HepG2 (cell line): ENCODE measurements at regions not wholly inside any gene's neighbourhood (a gene's known extent, or its start where the extent isn't known, plus 50 kb on each side); places are given as distances from the start of the nearest gene placed in this dataset.
A peak's percentile ranks its signal among the peaks of the same experiment; 100 is the strongest.

Source experiments
- ATAC-seq: fragments of 200-7000 bp; cut with Tn5 transposase; 3 replicates; pipeline ENCODE4 v1.9.1; 2020; ENCODE audit warnings: mild to moderate bottlenecking, moderate library complexity
- BruUV-seq: library from RNA; stranded (reverse); fragments of 400-500 nt; replicated peaks from 2 replicates; lab custom pipeline; 2021; lab: Mats Ljungman, UMichigan
- CTCF ChIA-PET: fragments of 300-600 bp; formaldehyde crosslinking; extraction: SDS; loops from one replicate; lab custom pipeline; 2021; ENCODE audit warnings: low total read pairs, inconsistent platforms, low intra/inter-chr PET ratio; lab: Yijun Ruan, JAX
- POLR2A ChIA-PET: fragments of 350-600 bp; sonication (Branson Sonifier 250); formaldehyde crosslinking; loops from one replicate; lab custom pipeline; 2020; ENCODE audit warnings: antibody characterized with exemption, inconsistent platforms; lab: Yijun Ruan, JAX
- DNase-seq: peaks from one replicate; pipeline ENCODE4 v3.0.0-alpha.2; 2015; ENCODE audit warnings: low spot score
- FAIRE-seq: peaks from 3 replicates; lab custom pipeline; 2011; peaks lifted over from hg19 to GRCh38; lab: Jason Lieb, UNC
- H2AFZ ChIP-seq: one replicate; pipeline ENCODE4 v1.6.1; 2011; ENCODE audit warnings: low read length, inconsistent platforms
- H3K27ac ChIP-seq: fragments of 300-600 bp; 3 replicates; pipeline ENCODE4 v1.8.0; 2011; ENCODE audit warnings: mixed run types, mild to moderate bottlenecking, mixed read lengths, low read length, inconsistent platforms; ENCODE audit not compliant: insufficient read depth; ENCODE audit errors: extremely low read length
- H3K27me3 ChIP-seq, 2 experiments: fragments of 200-600 bp in 1 of 2; 2 replicates in 1 of 2; 3 replicates in 1 of 2; pipeline versions ENCODE4 v1.6.0 to v1.8.0; 2011; ENCODE audit warnings: low read length in 2 of 2, mild to moderate bottlenecking in 2 of 2, moderate library complexity in 2 of 2, inconsistent platforms in 1 of 2; ENCODE audit not compliant: insufficient read depth in 2 of 2, control insufficient read depth in 1 of 2
- H3K36me3 ChIP-seq, 2 experiments: fragments of 200-600 bp in 1 of 2; replicated peaks in 1 of 2; 2 replicates in 1 of 2; 3 replicates in 1 of 2; pipeline versions ENCODE4 v1.5.1 to v1.8.0; 2011; ENCODE audit warnings: low read length in 2 of 2, inconsistent platforms in 1 of 2; ENCODE audit not compliant: insufficient read depth in 2 of 2, control insufficient read depth in 1 of 2
- H3K4me1 ChIP-seq: 2 replicates; pipeline ENCODE4 v1.5.1; 2012; ENCODE audit warnings: low read length, inconsistent platforms; ENCODE audit not compliant: insufficient read depth
- H3K4me2 ChIP-seq: 2 replicates; pipeline ENCODE4 v1.6.0; 2011; ENCODE audit warnings: low read depth, low read length, inconsistent platforms
- H3K4me3 ChIP-seq, 3 experiments: fragments of 200-600 bp in 1 of 3; sonication (generic), shearing (Covaris generic) in 1 of 3; replicated peaks in 1 of 3; 2 replicates each; pipeline ENCODE4 v1.5.1; 2011 to 2016; ENCODE audit warnings: low read length in 3 of 3, inconsistent platforms in 2 of 3, low read depth in 2 of 3, mild to moderate bottlenecking in 2 of 3, control low read depth in 1 of 3, mixed read lengths in 1 of 3; ENCODE audit not compliant: insufficient read depth in 1 of 3
- H3K79me2 ChIP-seq: one replicate; pipeline ENCODE4 v1.6.1; 2011; ENCODE audit warnings: low read length, inconsistent platforms; ENCODE audit not compliant: insufficient read depth
- H3K9ac ChIP-seq: 2 replicates; pipeline ENCODE4 v1.6.0; 2011; ENCODE audit warnings: mild to moderate bottlenecking, low read depth, low read length, inconsistent platforms; ENCODE audit not compliant: insufficient read depth
- H3K9me3 ChIP-seq: 2 replicates; pipeline ENCODE4 v1.5.1; 2012; ENCODE audit warnings: mild to moderate bottlenecking, low read length
- H4K20me1 ChIP-seq: 2 replicates; pipeline ENCODE4 v1.6.0; 2011; ENCODE audit warnings: inconsistent platforms, mild to moderate bottlenecking, low read length, moderate library complexity; ENCODE audit not compliant: insufficient read depth
- ARID2 ChIP-seq: sonication (generic); formaldehyde crosslinking; IDR thresholded peaks from 2 replicates; pipeline ENCODE4 v1.8.1; 2022; ENCODE audit warnings: mild to moderate bottlenecking, missing genetic modification reagents, borderline replicate concordance
- ATAD3A ChIP-seq: sonication (generic); formaldehyde crosslinking; IDR thresholded peaks from 2 replicates; pipeline ENCODE4 v1.4.0; 2020; ENCODE audit warnings: missing genetic modification reagents
- BORCS8-MEF2B ChIP-seq: sonication (generic); formaldehyde crosslinking; IDR thresholded peaks from 2 replicates; pipeline ENCODE4 v1.8.0; 2022; ENCODE audit warnings: mild to moderate bottlenecking, missing genetic modification reagents
- CTCF ChIP-seq: sonication (generic); formaldehyde crosslinking; IDR thresholded peaks from 2 replicates; pipeline ENCODE4 v1.5.0; 2020; ENCODE audit warnings: mild to moderate bottlenecking, missing genetic modification reagents, moderate library complexity
- PREB ChIP-seq: sonication (generic); formaldehyde crosslinking; IDR thresholded peaks from 2 replicates; pipeline ENCODE4 v1.4.0; 2020; ENCODE audit warnings: missing genetic modification reagents
- SMC3 ChIP-seq: IDR thresholded peaks from 2 replicates; pipeline ENCODE4 v1.6.1; 2011; ENCODE audit warnings: low read length, improper control_type of control experiment
- STAG1 ChIP-seq: sonication (generic); formaldehyde crosslinking; IDR thresholded peaks from 2 replicates; pipeline ENCODE4 v1.4.0; 2020; ENCODE audit warnings: missing genetic modification reagents
- STAT6 ChIP-seq: sonication (generic); formaldehyde crosslinking; IDR thresholded peaks from 2 replicates; pipeline ENCODE4 v1.4.0; 2020; ENCODE audit warnings: missing genetic modification reagents, mild to moderate bottlenecking, borderline replicate concordance
- ZFP37 ChIP-seq: sonication (generic); formaldehyde crosslinking; IDR thresholded peaks from 2 replicates; pipeline ENCODE4 v1.4.0; 2020; ENCODE audit warnings: missing genetic modification reagents, borderline replicate concordance
- ZFP41 ChIP-seq: sonication (generic); formaldehyde crosslinking; IDR thresholded peaks from 2 replicates; pipeline ENCODE4 v1.4.0; 2020; ENCODE audit warnings: mild to moderate bottlenecking, missing genetic modification reagents, borderline replicate concordance
- ZNF264 ChIP-seq: sonication (generic); formaldehyde crosslinking; IDR thresholded peaks from 2 replicates; pipeline ENCODE4 v1.4.0; 2020; ENCODE audit warnings: missing genetic modification reagents
- ZNF567 ChIP-seq: sonication (generic); formaldehyde crosslinking; IDR thresholded peaks from 2 replicates; pipeline ENCODE4 v1.8.1; 2023; ENCODE audit warnings: mild to moderate bottlenecking, missing genetic modification reagents, borderline replicate concordance
- ZNF772 ChIP-seq: sonication (generic); formaldehyde crosslinking; IDR thresholded peaks from 2 replicates; pipeline ENCODE4 v1.5.0; 2020; ENCODE audit warnings: mild to moderate bottlenecking, missing genetic modification reagents
- ZNF816 ChIP-seq: sonication (generic); formaldehyde crosslinking; IDR thresholded peaks from 2 replicates; pipeline ENCODE4 v1.8.0; 2022; ENCODE audit warnings: missing genetic modification reagents, mild to moderate bottlenecking, borderline replicate concordance
- WGBS: methylation state at CpG from one replicate; pipeline ENCODE4 v1.1.6; 2017; ENCODE audit warnings: low lambda C conversion rate; 5-methylcytosine and 5-hydroxymethylcytosine counted together
- in situ Hi-C: cut with HindIII; loops from 2 replicates; pipeline ENCODE4 v1.10.0; 2017; ENCODE audit warnings: low pct_unique_long_range_greater_than_20kb; ENCODE audit not compliant: extremely low pct_ligation_motif_present
- intact Hi-C: fragments of 100-400 bp; cut with micrococcal nuclease; formaldehyde crosslinking; loops from one replicate; pipeline ENCODE4 v1.10.0; 2022; ENCODE audit not compliant: unreplicated experiment

- intact Hi-C loops (loop anchor here (5.0 kb wide), 2 partner anchors 155 to 420 kb away; no protein-coding TSS in a partner anchor), in situ Hi-C loops (no loop called here)
- Histone ChIP-seq H3K9ac (no peak overlapping the region), H3K4me1 (no peaks in the 10 kb centered on the region), H3K9me3 (no peaks in the 10 kb centered on the region), H3K36me3 (no peaks in the 10 kb centered on the region), H3K4me3 (no peak overlapping the region), H3K27ac (no peak overlapping the region), H3K27me3 (no peaks in the 10 kb centered on the region), H2AFZ (no peak overlapping the region), H3K79me2 (no peaks in the 10 kb centered on the region), H4K20me1 (no peaks in the 10 kb centered on the region), H3K4me2 (no peak overlapping the region)
- ChIA-PET CTCF (interaction anchor here (1.0 kb wide), 1 partner anchor 421 kb away, joined by 3 read pairs; no protein-coding TSS in a partner anchor), POLR2A (no interaction called here)
- TF ChIP-seq CTCF (CRISPR knock-in tag) (peak; percentile 62), STAG1 (peak; percentile 64), ZFP37 (CRISPR knock-in tag) (no peak), SMC3 (peak; percentile 56; the same call in 1 of the 2 replicates)
- 58% methylated on average over 6 of the region's 6 CpGs for WGBS
- peak; percentile 23 for DNase-seq
- BruUV-seq: no TSS peak
- FAIRE-seq: no peak
- peak; percentile 68 for ATAC-seq
These were observed 80.8 kb upstream of the FUCA2 start for GRCh38 chr6:143592335-143592734.

- H3K4me1 ChIP-seq: no peaks in the 10 kb centered on the region
- intact Hi-C loops: loop anchor here (5.0 kb wide), 2 partner anchors 156 to 421 kb away; no protein-coding TSS in a partner anchor
- no peaks in the 10 kb centered on the region for H3K36me3 ChIP-seq
- no peak for ATAC-seq
- POLR2A ChIA-PET: no interaction called here
- no peak for DNase-seq
- no peaks in the 10 kb centered on the region for H3K9me3 ChIP-seq
- FAIRE-seq: no peak
- no peaks in the 10 kb centered on the region for H3K27me3 ChIP-seq
- H3K9ac ChIP-seq: no peak overlapping the region
- BruUV-seq: no TSS peak
- no peak overlapping the region for H2AFZ ChIP-seq
- no peaks in the 10 kb centered on the region for H3K79me2 ChIP-seq
- in situ Hi-C loops: no loop called here
- WGBS: 83% methylated on average over 4 of the region's 4 CpGs
- CTCF ChIA-PET: interaction anchor here (1.0 kb wide), 1 partner anchor 422 kb away, joined by 3 read pairs; no protein-coding TSS in a partner anchor
- H4K20me1 ChIP-seq: no peaks in the 10 kb centered on the region
- H3K4me3 ChIP-seq: no peak overlapping the region
- H3K27ac ChIP-seq: no peak overlapping the region
- no peak overlapping the region for H3K4me2 ChIP-seq
- TF ChIP-seq BORCS8-MEF2B (CRISPR knock-in tag) (no peak), ZFP41 (CRISPR knock-in tag) (no peak), ZNF567 (CRISPR knock-in tag) (no peak), ATAD3A (no peak), STAT6 (CRISPR knock-in tag) (no peak), ZNF772 (CRISPR knock-in tag) (no peak), PREB (CRISPR knock-in tag) (no peak), ZNF816 (CRISPR knock-in tag) (no peak), ZNF264 (CRISPR knock-in tag) (no peak), ARID2 (CRISPR knock-in tag) (no peak)
These were observed 79.9 kb upstream of the FUCA2 start for GRCh38 chr6:143591441-143591840.
